GM18907 (cell line): ENCODE measurements at regions not wholly inside any gene's neighbourhood (a gene's known extent, or its start where the extent isn't known, plus 50 kb on each side); places are given as distances from the start of the nearest gene placed in this dataset.

Experiments
- ATAC-seq: cut with Tn5 transposase; IDR thresholded peaks from one replicate; pipeline ENCODE4 v1.9.1; 2021; ENCODE audit warnings: mild to moderate bottlenecking, moderate library complexity; ENCODE audit not compliant: unreplicated experiment

DNA sequence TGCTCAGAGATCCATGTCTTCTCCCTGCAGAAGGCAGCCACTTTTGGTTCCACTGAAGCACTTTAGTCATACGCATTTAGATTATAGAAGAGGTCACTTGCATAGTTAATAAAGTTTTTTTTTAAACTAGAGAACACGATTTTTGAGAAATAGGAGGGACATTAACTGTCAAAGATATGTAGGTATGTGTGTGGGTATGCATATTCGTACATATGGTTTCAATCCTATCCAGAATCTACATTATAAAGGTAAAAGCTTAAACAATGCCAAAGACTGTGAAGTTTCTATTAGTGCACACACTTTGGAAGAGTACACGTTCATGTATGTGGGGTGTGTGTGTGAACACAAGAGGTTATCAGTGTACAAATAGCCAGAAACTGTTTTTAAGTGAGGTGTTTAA lies 103.2 kb downstream of the BTBD3 start:
- ATAC-seq, result no peak

DNA sequence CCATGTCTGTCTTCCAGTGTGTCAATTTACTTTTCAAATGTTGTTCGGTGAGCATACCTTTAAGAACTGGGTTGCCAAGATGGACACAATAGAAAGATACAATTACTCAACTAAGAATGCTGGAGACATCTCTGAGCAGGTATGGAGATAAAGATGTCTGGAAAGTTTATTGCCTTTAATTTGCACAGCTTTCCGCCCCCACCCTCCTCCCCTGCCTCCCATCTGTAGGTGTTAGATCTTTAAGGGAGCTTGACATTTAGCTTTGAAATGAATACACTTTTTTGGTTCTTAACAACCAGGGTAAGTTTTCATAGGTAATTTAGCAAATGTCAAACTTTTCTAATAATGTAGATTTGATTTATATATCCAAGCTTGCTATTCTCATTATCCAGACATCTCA lies 104.4 kb downstream of the BTBD3 start:
- ATAC-seq, result no peak

DNA sequence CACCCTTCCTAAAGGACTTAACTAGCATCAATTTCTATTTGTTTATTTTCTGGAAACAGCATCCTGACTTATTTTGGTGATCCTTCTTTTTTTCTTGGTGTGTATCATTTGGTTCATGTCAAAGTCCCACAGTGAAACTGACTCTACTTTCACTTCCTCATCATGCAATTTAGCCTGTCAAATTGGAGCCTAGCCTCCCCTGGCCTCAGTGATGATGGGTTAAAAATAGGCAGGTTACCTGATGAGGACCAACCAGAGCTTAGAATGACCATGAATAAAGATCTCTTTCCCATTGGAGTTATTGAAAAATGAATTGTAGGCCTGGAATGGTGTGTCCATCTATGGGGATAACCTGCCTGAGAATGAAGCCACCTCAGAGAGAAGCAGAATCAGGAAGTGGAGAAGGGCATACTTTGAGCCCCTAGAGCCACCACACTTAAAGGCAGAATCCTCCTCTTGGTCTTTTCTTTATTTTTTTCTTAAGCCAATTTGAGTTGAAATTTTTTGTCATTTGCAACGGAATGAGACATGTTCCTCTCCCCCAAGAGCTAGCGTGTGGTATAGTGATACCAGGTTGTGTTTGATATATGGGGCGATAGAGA lies 105.6 kb downstream of the BTBD3 start:
- peak; percentile 69 for ATAC-seq

DNA sequence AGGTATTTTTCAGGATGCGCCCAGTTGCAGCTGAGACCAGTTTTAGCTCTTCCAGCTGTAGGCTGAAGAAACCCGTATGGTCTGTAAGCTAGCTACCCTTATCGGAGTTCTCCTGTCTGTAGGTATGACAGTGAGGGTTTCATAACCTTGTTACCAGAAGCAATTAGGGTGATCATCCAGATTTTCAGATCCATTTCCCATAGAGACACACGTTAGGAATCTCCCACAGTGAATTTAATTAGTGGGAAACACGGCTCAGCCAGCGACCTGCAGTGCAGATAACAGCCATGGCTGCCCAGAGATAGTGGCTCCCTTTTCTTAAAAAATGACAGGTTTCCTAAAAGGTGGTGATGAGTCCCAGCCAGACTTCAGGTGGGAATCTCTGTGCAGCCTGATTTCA lies 111.1 kb downstream of the BTBD3 start:
- no peak for ATAC-seq

DNA sequence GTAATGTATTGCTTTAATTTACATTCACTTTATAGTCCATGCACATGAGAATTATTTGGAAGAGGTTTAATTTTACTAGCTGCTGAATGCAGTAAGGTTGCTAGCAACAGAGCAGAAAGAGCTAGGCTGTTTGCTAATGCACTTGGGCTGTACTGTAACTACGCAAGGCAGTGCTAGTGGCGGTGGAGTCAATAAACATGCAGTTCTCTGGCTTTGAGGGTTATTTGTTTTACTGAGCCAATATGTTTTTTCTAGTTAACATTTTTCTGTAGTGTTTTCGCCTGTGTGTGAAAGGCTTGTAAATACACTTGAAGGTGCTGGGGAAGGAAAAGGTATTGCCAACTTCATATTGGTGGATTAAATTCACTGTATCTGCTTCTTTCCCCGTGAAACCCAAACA lies 112.8 kb downstream of the BTBD3 start:
- no peak for ATAC-seq

DNA sequence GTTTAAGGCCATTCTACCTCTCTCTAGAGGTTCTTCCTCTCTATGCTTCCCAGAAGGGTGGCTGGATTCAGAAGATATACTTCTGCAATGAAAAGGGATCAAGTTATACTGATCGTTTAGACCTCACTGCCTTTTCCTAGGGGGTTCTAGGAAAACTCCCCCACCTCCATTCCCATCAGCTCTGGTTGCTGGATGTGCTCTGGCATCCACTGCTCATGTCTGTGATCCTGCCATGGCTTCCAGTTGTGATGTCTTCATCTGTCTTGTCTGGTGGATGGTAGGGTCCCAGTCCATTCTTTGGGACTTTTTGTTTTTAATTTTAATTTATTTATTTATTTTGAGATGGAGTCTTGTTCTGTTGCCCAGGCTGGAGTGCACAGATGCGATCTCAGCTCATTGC lies 118.4 kb downstream of the BTBD3 start:
- no peak for ATAC-seq

DNA sequence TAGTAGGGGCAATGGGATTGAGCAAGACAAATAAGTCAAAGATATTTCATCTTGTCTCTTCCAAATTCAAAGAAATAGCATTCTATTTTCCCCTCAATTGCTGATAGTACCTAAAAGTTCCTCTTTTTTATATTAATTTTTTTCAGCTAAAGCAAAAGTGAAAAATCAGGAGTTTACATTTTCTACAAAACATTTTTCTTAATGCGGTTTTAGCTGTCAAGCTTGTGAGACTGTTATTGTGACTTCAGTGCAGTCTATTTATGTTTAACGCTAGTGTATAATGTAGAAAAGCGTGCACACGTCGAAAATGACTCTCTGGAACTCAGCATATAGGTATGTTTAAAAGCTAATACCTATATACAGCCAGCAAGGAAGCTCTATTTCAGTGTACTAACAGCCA lies 119.8 kb downstream of the BTBD3 start:
- no peak for ATAC-seq

DNA sequence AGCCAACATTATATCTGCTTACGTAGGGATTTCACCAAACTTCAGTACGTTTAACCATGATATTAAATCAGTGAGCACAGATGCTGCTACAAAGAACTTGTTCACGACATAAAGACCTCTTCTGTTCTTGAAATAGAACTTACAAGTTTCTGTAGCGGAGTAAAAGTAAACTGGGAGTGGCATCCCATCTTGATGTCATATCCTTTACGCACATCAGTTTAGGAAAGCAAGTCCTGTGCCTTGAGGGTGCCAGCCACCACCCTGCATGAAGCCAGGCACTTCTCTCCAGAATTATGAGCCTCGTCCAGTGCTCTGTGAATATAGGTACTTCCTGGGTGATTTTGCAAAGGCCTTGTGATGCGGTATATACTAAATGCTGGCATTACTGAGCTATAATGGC lies 122.6 kb downstream of the BTBD3 start:
- ATAC-seq, result no peak

DNA sequence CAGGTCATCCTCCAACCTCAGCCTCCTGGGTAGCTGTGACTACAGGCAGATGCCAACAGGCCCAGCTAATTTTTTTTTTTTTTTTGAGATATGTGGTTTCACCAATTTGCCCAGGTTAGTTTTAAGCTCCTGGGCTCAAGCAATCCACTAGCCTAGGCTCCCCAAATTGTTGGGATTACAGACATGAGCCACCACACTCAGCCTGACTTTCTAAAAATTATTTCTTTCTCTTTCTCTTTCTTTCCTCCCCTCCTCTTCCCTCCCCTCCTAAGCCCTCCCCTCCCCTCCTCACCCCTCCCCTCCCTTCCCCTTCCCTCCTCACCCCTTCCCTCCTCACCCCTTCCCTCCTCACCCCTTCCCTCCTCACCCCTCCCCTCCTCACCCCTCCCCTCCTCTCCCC lies 127.3 kb downstream of the BTBD3 start:
- ATAC-seq, result no peak

DNA sequence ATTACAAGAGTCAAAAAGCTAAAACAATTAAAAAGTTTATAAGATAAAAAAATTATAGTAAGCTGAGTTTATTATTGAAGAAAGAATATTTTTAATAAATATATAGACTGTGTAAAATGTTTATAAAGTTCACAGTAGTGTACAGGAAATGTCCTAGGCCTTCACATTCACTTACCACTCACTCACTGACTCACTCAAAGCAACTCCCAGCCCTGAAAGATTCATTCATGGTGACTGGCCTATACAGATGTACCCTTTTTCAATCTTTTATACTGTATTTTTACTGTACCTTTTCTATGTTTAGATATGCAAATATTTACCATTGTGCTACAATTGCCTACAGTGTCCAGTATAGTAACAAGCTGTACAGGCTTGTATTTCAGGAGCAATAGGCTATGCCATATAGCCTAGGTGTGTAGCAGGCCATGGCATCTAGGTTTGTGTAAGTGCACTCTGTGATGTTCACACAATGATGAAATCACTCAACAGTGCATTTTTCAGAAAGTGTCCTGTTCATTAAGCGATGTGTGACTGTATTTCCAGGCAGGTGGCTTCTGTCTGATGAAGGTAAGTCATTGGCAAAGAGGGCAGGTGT lies 130.2 kb downstream of the BTBD3 start:
- ATAC-seq, result no peak

DNA sequence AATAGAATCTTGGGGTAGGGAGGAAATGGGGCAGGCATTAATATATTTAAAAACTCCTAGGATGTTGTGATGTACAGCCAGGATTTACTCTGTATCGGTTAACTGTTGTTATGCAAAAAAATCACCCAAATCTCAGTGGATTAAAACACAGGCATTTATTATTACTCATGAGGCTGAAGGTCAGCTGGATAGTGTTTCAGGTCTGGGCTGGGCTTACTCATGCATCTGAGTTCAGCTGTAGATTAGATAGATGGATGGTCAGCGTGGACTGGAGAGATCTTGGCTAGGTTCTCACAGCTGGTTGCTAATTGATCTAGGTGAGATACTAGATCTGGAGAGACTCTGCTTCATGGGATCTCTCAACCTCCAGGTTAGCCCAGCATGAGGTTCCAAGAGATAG lies 131.4 kb downstream of the BTBD3 start:
- no peak for ATAC-seq

DNA sequence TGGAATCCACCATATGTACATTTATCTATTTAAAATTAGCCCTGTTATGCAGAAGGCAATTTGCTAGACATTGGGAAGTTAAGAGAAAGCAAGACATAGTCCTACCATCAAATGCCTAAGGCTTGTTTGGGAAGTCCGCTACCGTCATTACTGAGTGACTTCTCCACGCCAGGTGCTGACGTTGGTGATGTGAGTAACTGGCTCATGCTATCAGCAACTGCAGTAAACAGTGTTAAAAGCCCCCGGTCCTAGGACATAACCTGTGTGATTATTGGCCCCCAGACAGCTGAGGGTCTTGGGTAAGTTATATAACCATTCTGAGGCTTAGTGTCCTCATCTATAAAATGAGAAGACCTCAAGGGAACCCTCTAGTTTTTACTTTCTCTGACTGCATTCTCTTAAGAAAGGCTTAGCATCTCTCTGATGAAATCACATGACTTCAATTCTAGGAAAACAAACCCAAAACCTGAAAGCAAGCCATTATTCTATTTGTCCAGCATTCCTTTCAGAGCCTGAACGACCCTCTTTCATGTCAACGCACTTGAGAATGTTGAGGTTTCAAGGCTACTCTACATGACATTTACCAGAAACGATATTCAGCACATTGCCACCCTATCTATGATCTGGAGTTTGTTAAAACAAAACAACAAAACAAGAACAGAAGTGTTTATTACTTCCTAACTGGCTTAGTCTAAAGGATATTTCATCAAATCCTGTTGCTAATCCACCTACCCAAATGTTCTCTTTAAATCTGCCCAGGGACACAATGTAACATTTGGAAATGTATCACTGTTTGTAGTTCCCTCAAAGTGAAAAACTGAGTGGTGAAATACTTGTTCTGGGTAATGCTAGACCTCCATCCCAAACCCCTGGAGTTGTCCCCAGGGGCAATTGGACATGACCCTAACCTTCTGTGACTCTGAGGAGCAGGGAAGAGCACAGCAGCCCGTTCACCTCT lies 133.8 kb downstream of the BTBD3 start:
- no peak for ATAC-seq

DNA sequence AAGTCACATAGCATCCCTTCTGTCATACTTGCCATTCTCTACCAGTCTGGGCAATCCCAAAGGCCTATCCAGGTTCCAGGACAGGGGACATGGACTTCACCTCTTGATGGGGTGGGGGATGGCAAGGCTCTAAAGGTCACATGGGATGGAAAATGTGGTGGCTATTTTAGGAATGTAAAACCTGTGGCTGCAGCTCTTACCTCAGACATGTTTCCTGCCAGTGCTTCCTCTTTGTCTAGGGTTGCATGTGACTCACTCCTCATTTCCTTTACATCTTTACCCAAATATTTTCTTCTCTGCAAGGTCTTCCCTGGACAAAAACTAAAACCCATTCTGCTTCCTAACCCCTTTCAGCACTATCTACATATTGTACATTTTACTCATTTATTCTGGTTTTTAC lies 135.7 kb downstream of the BTBD3 start:
- ATAC-seq, result no peak

DNA sequence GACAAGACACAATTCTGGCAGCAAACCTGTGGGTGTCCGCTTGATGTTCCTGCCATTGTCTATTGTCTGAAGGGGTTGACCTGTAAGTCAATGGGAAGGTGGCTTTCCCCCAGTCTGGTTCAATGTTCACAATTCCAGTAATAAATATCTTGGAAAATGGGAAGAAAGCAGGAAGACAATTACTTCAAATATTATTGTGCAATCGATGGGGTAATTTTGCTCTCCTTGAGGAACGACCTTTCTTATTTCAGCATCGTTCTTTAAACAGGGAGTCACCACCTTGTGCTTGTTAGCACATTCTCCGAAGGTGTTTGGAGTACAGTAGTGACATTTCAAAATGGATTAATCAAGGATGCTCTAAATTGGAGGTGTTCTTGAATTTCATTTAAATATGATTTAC lies 136.9 kb downstream of the BTBD3 start:
- no peak for ATAC-seq

DNA sequence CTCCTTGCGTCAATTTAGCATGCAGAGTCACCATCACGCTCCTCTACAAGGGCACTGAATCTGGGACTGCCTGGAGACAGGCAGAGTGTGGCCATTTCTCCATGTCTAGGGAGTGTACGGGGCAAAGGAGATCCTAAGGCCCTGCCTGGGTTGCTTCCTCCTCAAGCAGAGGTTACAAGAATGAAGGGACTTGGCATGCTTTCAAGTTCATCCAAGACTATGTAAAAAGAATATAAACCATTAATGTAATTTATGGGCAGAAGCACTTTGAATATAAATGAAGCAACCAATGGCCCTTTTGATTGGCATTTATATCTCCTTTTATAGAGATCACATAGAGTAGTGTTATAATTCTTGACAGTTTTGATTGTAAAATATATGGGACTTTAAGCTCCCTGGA lies 137.5 kb downstream of the BTBD3 start:
- ATAC-seq, result no peak

DNA sequence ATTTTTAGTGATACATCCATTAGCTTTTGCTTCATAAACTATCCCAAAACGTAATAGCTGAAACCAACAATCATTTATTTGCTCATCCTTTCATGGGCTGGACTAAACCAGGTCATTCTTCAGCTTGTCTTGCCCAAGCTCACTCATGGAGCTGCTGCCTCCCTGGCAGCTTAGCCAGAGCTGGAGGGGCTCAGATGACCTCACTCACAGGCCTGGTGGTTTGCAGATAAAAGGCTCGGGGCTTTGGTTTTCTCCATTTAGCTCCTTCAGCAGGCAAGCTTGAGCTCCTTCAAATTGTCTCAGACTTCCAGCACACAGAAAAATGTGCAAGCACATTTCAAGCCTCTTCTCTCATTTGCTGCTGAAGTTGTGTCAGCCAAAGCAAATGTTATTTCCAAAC lies 139.1 kb downstream of the BTBD3 start:
- ATAC-seq, result no peak

DNA sequence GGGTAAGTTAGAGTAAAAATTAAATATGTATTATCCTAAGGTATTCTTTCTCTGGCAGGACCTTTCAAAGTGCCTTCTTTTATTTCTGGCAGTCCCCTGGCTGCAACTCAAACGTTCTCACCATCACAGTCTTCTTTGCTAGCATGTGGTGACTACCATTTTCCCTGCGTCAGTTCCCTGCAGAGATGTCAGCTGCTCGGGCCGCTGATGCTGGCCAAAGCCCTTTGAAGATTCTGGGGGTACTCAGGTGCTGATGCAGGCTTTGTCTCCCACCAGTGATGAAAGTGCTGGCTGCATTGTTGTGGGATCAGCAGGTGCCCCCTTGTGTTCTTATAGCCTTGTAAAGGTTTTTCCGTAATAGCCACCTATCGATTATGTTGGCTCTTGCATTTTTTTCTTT lies 140.1 kb downstream of the BTBD3 start:
- no peak for ATAC-seq

DNA sequence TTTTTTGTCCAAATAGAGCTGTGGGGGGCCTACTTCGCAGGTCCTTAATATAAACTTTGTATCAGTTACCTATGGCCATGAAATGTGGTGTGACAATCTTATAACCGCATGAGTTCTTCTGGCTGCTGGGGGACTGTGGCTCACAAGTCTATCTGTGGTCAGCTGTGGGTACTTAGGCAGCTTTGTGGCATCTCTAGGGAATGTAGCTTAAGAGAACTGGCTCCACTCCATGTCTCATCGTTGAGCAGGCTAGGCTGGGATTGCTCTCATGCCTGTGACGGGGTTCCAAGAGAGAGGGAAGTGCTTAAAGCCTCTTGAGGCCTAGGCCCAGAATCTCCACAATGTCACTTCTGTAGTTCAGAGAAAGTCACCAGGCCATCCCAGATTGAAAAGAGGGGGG lies 140.5 kb downstream of the BTBD3 start:
- no peak for ATAC-seq

DNA sequence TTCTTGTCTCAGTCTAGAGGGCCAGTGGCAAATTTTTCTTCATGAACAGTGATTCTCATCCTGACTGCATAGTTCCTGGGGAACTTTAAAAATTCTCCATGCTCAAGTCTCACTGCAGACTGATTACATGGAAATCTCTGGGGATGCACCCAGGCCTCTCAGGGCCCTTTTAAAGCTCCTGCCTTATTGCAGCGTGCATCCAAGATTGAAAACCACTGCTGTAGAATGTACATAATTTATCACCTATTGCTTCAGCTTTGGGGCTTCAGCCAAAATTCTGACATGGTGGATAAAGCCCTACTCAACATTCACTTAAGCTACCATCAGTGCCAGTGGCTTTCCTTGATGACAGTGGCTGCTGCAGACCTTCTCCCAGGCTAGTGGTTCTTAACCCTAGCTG lies 143.8 kb downstream of the BTBD3 start:
- ATAC-seq, result no peak

DNA sequence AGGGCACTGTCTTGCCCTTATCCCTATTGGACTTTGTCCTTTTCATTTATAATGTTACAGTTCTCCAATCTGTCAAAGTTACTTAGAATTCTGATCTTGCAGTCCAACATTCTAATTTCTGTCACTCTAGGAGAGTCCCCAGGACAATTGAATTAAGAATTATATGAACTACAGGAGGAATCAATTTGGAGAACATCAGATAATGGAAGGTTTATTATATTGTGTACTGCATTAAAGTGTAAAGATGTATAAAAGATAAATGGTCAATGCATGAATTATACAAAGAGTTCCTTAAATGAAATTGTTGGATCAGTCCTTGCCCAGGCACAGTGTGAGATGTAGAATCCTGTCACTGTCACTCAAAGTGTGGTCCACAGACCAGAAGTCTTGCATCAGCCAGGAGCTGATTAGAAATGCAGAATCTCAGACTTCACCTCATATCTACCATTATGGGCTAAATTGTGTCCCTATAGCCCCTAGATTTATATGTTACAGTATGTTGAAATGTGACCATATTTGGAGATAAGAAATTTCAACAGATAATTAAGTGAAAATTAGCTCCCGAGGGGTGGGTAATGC lies 145.5 kb downstream of the BTBD3 start:
- ATAC-seq, result no peak

DNA sequence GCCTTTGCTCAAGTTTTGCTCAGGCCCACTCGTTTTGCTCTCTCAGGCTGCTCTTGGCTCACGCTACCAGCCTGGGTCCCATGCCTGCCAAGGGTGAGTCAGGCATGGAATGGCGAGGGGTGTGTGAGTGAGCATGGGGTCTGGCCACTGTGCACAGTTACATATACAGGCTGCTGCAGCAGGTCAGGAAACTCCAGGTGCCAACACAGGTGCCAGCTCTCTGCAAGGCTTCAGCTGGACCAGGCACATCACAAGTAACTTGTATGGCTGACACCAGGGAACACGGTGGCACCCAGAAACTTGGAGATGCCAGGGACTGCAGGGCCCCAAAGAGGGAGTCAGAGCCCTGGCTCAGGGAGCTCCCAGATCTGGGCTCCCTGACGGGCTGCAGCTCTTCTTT lies 146.8 kb downstream of the BTBD3 start:
- ATAC-seq, result no peak

DNA sequence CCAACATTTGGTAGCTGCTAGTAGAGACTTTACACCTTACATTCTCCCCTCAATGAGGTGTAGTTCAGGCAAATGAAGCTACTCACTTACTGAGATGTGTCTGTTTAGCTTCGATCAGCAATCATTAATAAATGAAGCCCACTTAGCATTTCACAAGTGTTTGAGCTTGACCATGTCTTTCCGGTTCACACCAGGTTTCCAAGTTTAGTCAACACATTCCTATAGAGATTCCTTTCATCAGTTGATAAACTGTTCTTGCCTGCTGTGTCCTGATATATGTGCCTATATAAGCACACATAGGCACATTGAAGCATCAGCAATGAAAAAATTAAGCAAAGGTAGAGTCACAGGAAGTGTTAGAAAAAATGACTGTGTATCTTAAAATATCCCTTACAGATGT lies 150.0 kb downstream of the BTBD3 start:
- no peak for ATAC-seq
